ENCODE measurements at regions not wholly inside any gene's neighbourhood (a gene's known extent, or its start where the extent isn't known, plus 50 kb on each side); places are given as distances from the start of the nearest gene placed in this dataset.

DNA sequence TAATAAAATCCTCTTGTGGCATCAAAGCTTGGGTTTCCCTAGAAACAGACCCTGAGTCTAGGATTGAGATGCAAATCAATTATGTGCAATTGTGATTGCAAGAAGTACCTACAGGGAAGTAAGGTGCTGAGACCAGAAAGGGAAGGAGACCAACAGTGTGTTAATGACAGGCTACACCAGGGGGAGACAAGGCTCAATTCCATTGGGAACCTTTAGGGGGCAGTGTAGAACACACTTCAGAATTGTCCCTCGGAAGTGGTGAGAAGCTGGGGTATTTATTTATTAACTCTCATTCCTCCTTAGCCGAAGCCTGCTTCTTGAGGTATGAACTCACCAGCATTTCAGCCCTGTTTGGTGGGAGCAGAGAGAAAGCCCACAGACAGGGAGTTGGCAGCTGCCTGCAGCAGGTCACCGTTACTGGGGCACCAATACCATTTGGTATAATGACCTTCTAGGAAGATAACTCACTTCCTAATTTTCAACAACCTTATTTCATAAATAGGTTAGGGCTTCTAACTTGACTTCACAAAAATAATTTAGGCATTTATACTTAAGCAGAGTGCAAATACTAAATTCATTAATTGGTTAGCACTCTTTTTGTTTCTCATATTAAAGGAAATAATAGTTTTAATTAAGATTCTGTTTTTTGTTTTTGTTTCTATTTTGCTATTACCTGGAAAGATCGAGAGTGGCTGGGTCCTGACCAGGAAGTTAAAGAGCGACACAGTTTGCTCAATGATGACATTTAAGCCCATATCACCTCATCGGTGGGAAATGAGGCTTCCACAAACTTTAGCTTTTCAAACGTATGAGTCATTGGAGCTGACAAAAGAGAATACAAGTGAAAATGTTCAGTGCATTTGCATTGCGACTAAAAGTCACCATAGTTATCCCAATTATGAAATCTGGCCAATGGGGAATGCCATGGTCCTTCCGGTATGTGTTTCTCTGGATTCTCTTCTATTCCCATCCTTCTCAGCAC lies 94.8 kb downstream of the BTBD3 start:
- peak; percentile 49 to 65 for DNase-seq
- TF ChIP-seq POLR2A (IDR thresholded peaks at IDR 0.05; ENCODE audit: low read length) (no peak), GATA1 (IDR thresholded peaks at IDR 0.05; ENCODE audit: low read depth, low read length) (no peak)

- no peak for TF ChIP-seq POLR2A (IDR thresholded peaks at IDR 0.05; ENCODE audit: low read length)
- no peak for TF ChIP-seq GATA1 (IDR thresholded peaks at IDR 0.05; ENCODE audit: low read depth, low read length)
- no peak for DNase-seq
These were observed 96.6 kb downstream of the BTBD3 start for GRCh38 chr20:12014276-12014675.

GRCh38 chr20:12014736-12015135 lies 97.0 kb downstream of the BTBD3 start:
- DNase-seq, result peak in 1 of 2 experiments; percentile 0
- TF ChIP-seq POLR2A (IDR thresholded peaks at IDR 0.05; ENCODE audit: low read length) (no peak), GATA1 (IDR thresholded peaks at IDR 0.05; ENCODE audit: low read depth, low read length) (no peak)

DNA sequence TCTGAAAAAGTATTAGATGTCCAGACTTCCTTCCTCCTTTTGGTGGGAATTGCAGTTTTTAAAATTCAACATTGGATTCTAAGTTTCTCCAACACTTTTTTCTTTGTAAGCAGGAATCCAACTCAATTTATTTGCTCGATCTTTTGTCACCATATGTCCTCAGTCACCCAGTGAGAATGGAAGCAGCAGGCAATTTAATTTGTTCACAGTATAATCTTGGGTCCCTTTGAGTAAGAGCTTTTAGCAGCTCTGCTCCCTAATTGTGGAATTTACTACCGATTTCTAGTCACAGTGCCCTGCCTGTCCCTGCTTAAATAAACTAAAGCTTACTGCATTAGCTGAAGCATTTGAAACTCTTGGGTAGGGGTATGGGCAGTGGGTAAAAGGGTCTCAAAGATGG lies 98.6 kb downstream of the BTBD3 start:
- TF ChIP-seq POLR2A (IDR thresholded peaks at IDR 0.05; ENCODE audit: low read length) (no peak), GATA1 (IDR thresholded peaks at IDR 0.05; ENCODE audit: low read depth, low read length) (no peak)
- no peak for DNase-seq

DNA sequence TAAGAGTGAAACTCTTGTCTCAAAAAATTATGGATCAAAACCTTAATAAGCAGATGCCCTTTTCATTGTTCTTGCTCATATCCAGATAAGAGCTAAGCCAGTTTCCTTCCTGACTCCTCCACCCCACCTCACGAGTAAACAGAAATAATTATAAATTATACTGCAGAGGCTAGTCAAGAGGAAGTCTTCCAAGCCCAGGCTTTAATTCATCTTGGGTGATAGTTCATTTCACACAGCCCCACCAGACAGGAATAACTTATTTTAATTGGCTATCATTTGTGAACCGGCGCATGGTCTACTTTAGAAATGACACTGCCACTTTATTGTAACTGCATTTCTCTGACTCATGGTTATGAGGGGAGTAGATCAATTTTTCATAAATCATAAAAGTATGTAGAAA lies 102.0 kb downstream of the BTBD3 start:
- no peak for DNase-seq
- TF ChIP-seq POLR2A (IDR thresholded peaks at IDR 0.05; ENCODE audit: low read length) (no peak), GATA1 (IDR thresholded peaks at IDR 0.05; ENCODE audit: low read depth, low read length) (no peak)

DNA sequence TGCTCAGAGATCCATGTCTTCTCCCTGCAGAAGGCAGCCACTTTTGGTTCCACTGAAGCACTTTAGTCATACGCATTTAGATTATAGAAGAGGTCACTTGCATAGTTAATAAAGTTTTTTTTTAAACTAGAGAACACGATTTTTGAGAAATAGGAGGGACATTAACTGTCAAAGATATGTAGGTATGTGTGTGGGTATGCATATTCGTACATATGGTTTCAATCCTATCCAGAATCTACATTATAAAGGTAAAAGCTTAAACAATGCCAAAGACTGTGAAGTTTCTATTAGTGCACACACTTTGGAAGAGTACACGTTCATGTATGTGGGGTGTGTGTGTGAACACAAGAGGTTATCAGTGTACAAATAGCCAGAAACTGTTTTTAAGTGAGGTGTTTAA lies 103.2 kb downstream of the BTBD3 start:
- TF ChIP-seq GATA1 (IDR thresholded peaks at IDR 0.05; ENCODE audit: low read depth, low read length), result no peak
- TF ChIP-seq POLR2A (IDR thresholded peaks at IDR 0.05; ENCODE audit: low read length), result no peak
- no peak for DNase-seq

- TF ChIP-seq POLR2A (IDR thresholded peaks at IDR 0.05; ENCODE audit: low read length) (no peak), GATA1 (IDR thresholded peaks at IDR 0.05; ENCODE audit: low read depth, low read length) (no peak)
- DNase-seq, result no peak
These were observed 104.4 kb downstream of the BTBD3 start for GRCh38 chr20:12022126-12022525.

- DNase-seq, result no peak
- no peak for TF ChIP-seq POLR2A (IDR thresholded peaks at IDR 0.05; ENCODE audit: low read length)
- no peak for TF ChIP-seq GATA1 (IDR thresholded peaks at IDR 0.05; ENCODE audit: low read depth, low read length)
These were observed 105.6 kb downstream of the BTBD3 start for GRCh38 chr20:12023194-12023795.

GRCh38 chr20:12028771-12029170 lies 111.1 kb downstream of the BTBD3 start:
- no peak for TF ChIP-seq POLR2A (IDR thresholded peaks at IDR 0.05; ENCODE audit: low read length)
- TF ChIP-seq GATA1 (IDR thresholded peaks at IDR 0.05; ENCODE audit: low read depth, low read length), result no peak
- DNase-seq, result no peak

- no peak for TF ChIP-seq GATA1 (IDR thresholded peaks at IDR 0.05; ENCODE audit: low read depth, low read length)
- TF ChIP-seq POLR2A (IDR thresholded peaks at IDR 0.05; ENCODE audit: low read length), result no peak
- DNase-seq, result no peak
These were observed 112.8 kb downstream of the BTBD3 start for GRCh38 chr20:12030470-12030869.

DNA sequence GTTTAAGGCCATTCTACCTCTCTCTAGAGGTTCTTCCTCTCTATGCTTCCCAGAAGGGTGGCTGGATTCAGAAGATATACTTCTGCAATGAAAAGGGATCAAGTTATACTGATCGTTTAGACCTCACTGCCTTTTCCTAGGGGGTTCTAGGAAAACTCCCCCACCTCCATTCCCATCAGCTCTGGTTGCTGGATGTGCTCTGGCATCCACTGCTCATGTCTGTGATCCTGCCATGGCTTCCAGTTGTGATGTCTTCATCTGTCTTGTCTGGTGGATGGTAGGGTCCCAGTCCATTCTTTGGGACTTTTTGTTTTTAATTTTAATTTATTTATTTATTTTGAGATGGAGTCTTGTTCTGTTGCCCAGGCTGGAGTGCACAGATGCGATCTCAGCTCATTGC lies 118.4 kb downstream of the BTBD3 start:
- TF ChIP-seq GATA1 (IDR thresholded peaks at IDR 0.05; ENCODE audit: low read depth, low read length) (no peak), POLR2A (IDR thresholded peaks at IDR 0.05; ENCODE audit: low read length) (no peak)
- no peak for DNase-seq

DNA sequence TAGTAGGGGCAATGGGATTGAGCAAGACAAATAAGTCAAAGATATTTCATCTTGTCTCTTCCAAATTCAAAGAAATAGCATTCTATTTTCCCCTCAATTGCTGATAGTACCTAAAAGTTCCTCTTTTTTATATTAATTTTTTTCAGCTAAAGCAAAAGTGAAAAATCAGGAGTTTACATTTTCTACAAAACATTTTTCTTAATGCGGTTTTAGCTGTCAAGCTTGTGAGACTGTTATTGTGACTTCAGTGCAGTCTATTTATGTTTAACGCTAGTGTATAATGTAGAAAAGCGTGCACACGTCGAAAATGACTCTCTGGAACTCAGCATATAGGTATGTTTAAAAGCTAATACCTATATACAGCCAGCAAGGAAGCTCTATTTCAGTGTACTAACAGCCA lies 119.8 kb downstream of the BTBD3 start:
- TF ChIP-seq GATA1 (IDR thresholded peaks at IDR 0.05; ENCODE audit: low read depth, low read length), result no peak
- TF ChIP-seq POLR2A (IDR thresholded peaks at IDR 0.05; ENCODE audit: low read length), result no peak
- no peak for DNase-seq

DNA sequence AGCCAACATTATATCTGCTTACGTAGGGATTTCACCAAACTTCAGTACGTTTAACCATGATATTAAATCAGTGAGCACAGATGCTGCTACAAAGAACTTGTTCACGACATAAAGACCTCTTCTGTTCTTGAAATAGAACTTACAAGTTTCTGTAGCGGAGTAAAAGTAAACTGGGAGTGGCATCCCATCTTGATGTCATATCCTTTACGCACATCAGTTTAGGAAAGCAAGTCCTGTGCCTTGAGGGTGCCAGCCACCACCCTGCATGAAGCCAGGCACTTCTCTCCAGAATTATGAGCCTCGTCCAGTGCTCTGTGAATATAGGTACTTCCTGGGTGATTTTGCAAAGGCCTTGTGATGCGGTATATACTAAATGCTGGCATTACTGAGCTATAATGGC lies 122.6 kb downstream of the BTBD3 start:
- no peak for DNase-seq

DNA sequence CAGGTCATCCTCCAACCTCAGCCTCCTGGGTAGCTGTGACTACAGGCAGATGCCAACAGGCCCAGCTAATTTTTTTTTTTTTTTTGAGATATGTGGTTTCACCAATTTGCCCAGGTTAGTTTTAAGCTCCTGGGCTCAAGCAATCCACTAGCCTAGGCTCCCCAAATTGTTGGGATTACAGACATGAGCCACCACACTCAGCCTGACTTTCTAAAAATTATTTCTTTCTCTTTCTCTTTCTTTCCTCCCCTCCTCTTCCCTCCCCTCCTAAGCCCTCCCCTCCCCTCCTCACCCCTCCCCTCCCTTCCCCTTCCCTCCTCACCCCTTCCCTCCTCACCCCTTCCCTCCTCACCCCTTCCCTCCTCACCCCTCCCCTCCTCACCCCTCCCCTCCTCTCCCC lies 127.3 kb downstream of the BTBD3 start:
- TF ChIP-seq GATA1 (IDR thresholded peaks at IDR 0.05; ENCODE audit: low read depth, low read length) (no peak), POLR2A (IDR thresholded peaks at IDR 0.05; ENCODE audit: low read length) (no peak)
- DNase-seq, result no peak

More for the DNA sequence above, 122.6 kb downstream of the BTBD3 start:
- TF ChIP-seq POLR2A (IDR thresholded peaks at IDR 0.05; ENCODE audit: low read length), result no peak
- TF ChIP-seq GATA1 (IDR thresholded peaks at IDR 0.05; ENCODE audit: low read depth, low read length), result no peak
